Heart left ventricle (tissue), 13 donors: ENCODE measurements at regions not wholly inside any gene's neighbourhood (a gene's known extent, or its start where the extent isn't known, plus 50 kb on each side); places are given as distances from the start of the nearest gene placed in this dataset.

Experiments
- CTCF ChIP-seq, 12 donors: fragments of 200-600 bp; sonication (generic) in 4 of 12; IDR thresholded peaks; one replicate each; pipeline versions ENCODE4 v1.5.0 to v1.8.0; 2018 to 2022; ENCODE audit warnings: antibody characterized with exemption in 12 of 12, mild to moderate bottlenecking in 5 of 12
- POLR2A ChIP-seq, 2 donors: fragments of 450-650 bp; IDR thresholded peaks; one replicate each; pipeline ENCODE4 v1.6.1; 2017; ENCODE audit warnings: antibody characterized with exemption in 2 of 2, mild to moderate bottlenecking in 2 of 2, moderate library complexity in 2 of 2
- donor health status: ischemic (EF 13 %, LVEDD 7.1; RV severe dilation, severe dysfunction).
- donor health status: DM: no; HTN: yes; CAD: no.
- donor health status: DM: no; HTN: no; CAD: no.
- donor health status: ischemic (EF 25% LVEDD 6.9; RV normal size, moderate dysfunction).
- donor health status: ischemic (EF 25% LVEDD 5.7; RV mildly dilated, moderate dysfunction).
- donor health status: ischemic (EF 35%, LVEDD 5.7; RV mildly dilated, moderate dysfunction).
- donor health status: nonischemic (EF 11% LVEDD 7.7; RV severe dilation, severe dysfunction).
- donor health status: DM: yes; HTN: yes; CAD: no.
- donor health status: PGD.
- donor health status: ischemic (EF 29% LVEDD 5.4; RV normal size, mild dysfunction).
- donor health status: nonischemic (EF 23%, LVEDD 6.1; RV moderate dilation, normal function).

- TF ChIP-seq CTCF (IDR thresholded peaks at IDR 0.05) (no peak), POLR2A (IDR thresholded peaks at IDR 0.05) (no peak)
Observed at GRCh38 chr6:9938801-9939200, 476.1 kb downstream of the TFAP2A start.
